ENCODE measurements at regions not wholly inside any gene's neighbourhood (a gene's known extent, or its start where the extent isn't known, plus 50 kb on each side); places are given as distances from the start of the nearest gene placed in this dataset.

- H4K20me1 ChIP-seq (ENCODE audit: insufficient read depth): no peaks in the 10 kb centered on the region
- ATAC-seq: no peak
- H3K4me2 ChIP-seq (ENCODE audit: low read length): no peak overlapping the region
- 0 out of 4 replicates have a peak, but pooled peaks cover 0 to 2% of the 10 kb centered on the region in 2 experiments for H3K36me3 ChIP-seq (ENCODE audit: control insufficient read depth in 1 of 2, insufficient read depth in 2 of 2, low read length in 2 of 2)
- no peak overlapping the region for H3K9ac ChIP-seq (ENCODE audit: low read length)
- no peaks in the 10 kb centered on the region; the same call in 1 of the 2 replicates for H3K79me2 ChIP-seq (ENCODE audit: insufficient read depth, low read length)
- RAD21 ChIA-PET (ENCODE audit: low non-redundant PET in 1 of 2, low total read pairs in 2 of 2, uncharacterized antibody in 2 of 2, unreplicated experiment in 2 of 2): no interaction called here
- no peaks in the 10 kb centered on the region for H3K27me3 ChIP-seq (ENCODE audit: insufficient read depth, low read length)
- DNase-seq (ENCODE audit: low read depth, low spot score): no peak
- no peaks in the 10 kb centered on the region for H3K9me3 ChIP-seq (ENCODE audit: control insufficient read depth in 1 of 2, insufficient read depth in 1 of 2, low read depth in 1 of 2, low read length in 2 of 2)
- CTCF ChIA-PET: no interaction called here
- intact Hi-C loops (cut with micrococcal nuclease): no loop called here
- POLR2A ChIA-PET: no interaction called here
- H3K9me2 ChIP-seq (ENCODE audit: insufficient read depth): no peaks in the 10 kb centered on the region
- no peak overlapping the region for H3K27ac ChIP-seq (ENCODE audit: low read depth, low read length)
- BruUV-seq (replicated peaks): no TSS peak
- H3K4me1 ChIP-seq (ENCODE audit: control insufficient read depth in 1 of 2, insufficient read depth in 2 of 2, low read length in 2 of 2): peaks cover 10 to 20% of the 10 kb centered on the region in 2 experiments; a peak in 3 of 4 replicates
- H3K4me3 ChIP-seq (replicated peaks in 1 of 2; ENCODE audit: low read depth in 1 of 2, low read length in 2 of 2): no peak overlapping the region
- no peak overlapping the region for H2AFZ ChIP-seq (ENCODE audit: low read depth, low read length, poor library complexity, severe bottlenecking)
- TF ChIP-seq YY1 (IDR thresholded peaks at IDR 0.05; ENCODE audit: extremely low read depth, insufficient replicate concordance, low read depth, low read length) (no peak), CEBPB (IDR thresholded peaks at IDR 0.05; ENCODE audit: low read depth) (no peak), EZH2phosphoT487 (IDR thresholded peaks at IDR 0.05; ENCODE audit: borderline replicate concordance) (no peak), ATF3 (IDR thresholded peaks at IDR 0.05) (no peak), ELF1 (IDR thresholded peaks at IDR 0.05; ENCODE audit: borderline replicate concordance, low read depth) (no peak), POLR2AphosphoS5 (IDR thresholded peaks at IDR 0.05; ENCODE audit: low read depth, low read length) (no peak), POLR2A (IDR thresholded peaks at IDR 0.05; ENCODE audit: borderline replicate concordance, extremely low read depth, insufficient read depth, insufficient read length) (no peak), JUND (IDR thresholded peaks at IDR 0.05) (no peak), ZNF274 (IDR thresholded peaks at IDR 0.05; ENCODE audit: low read depth, low read length) (no peak), MAX (IDR thresholded peaks at IDR 0.05) (no peak), FOSL1 (IDR thresholded peaks at IDR 0.05; ENCODE audit: low read depth) (no peak)
Measured at GRCh38 chr6:138653435-138653834, 120.1 kb upstream of the CCDC28A start.
